GM12878 (cell line): ENCODE measurements at regions not wholly inside any gene's neighbourhood (a gene's known extent, or its start where the extent isn't known, plus 50 kb on each side); places are given as distances from the start of the nearest gene placed in this dataset.
"Not testable (repeated sequence)": the region's sequence is repeated elsewhere in the genome, so short reads cannot be mapped to it uniquely, and the experiment has no call there.

ENCODE experiments used
- BHLHE40 ChIP-seq, 2 experiments: fragments of 450-650 bp in 1 of 2; IDR thresholded peaks; 2 replicates each; pipeline ENCODE4 v1.6.1; 2011 to 2017; ENCODE audit warnings: low read depth in 2 of 2, borderline replicate concordance in 1 of 2, improper control_type of control experiment in 1 of 2, low read length in 1 of 2, mild to moderate bottlenecking in 1 of 2
- CTCF ChIP-seq, 3 experiments: IDR thresholded peaks in 2 of 3; conservative IDR thresholded peaks in 1 of 3; 2 replicates each; pipeline ENCODE4 v1.5.1; 2011; ENCODE audit warnings: low read depth in 3 of 3, low read length in 3 of 3, mild to moderate bottlenecking in 3 of 3, control low read depth in 2 of 3, moderate library complexity in 2 of 3, inconsistent platforms in 1 of 3, mixed read lengths in 1 of 3; ENCODE audit not compliant: control insufficient read depth in 2 of 3, insufficient read depth in 1 of 3; ENCODE audit errors: extremely low read depth in 1 of 3
- EP300 ChIP-seq, 2 experiments: fragments of 150-350 bp in 1 of 2; IDR thresholded peaks; 2 replicates each; pipeline ENCODE4 v1.6.1; 2011 to 2012; ENCODE audit warnings: low read depth in 2 of 2, low read length in 2 of 2, borderline replicate concordance in 1 of 2, improper control_type of control experiment in 1 of 2, inconsistent platforms in 1 of 2; ENCODE audit not compliant: control insufficient read depth in 1 of 2
- EZH2 ChIP-seq: IDR thresholded peaks from 2 replicates; pipeline ENCODE4 v1.6.1; 2012; ENCODE audit warnings: low read depth, mild to moderate bottlenecking, control low read depth, inconsistent platforms, low read length, borderline replicate concordance; ENCODE audit not compliant: control insufficient read depth
- GABPA ChIP-seq: IDR thresholded peaks from 2 replicates; pipeline ENCODE4 v1.6.1; 2014; ENCODE audit warnings: antibody characterized with exemption, low read depth, mild to moderate bottlenecking, inconsistent platforms
- MAX ChIP-seq: IDR thresholded peaks from 2 replicates; pipeline ENCODE4 v1.6.1; 2012; ENCODE audit warnings: low read depth, low read length, improper control_type of control experiment
- MXI1 ChIP-seq: fragments of 150-350 bp; IDR thresholded peaks from 2 replicates; pipeline ENCODE4 v1.6.1; 2011; ENCODE audit warnings: low read depth, mild to moderate bottlenecking, inconsistent platforms, low read length, improper control_type of control experiment
- NBN ChIP-seq: fragments of 450-650 bp; IDR thresholded peaks from 2 replicates; pipeline ENCODE4 v1.6.1; 2016
- NFYB ChIP-seq: IDR thresholded peaks from 2 replicates; pipeline ENCODE4 v1.6.1; 2011; ENCODE audit warnings: low read depth, mild to moderate bottlenecking, low read length, improper control_type of control experiment, moderate library complexity; ENCODE audit not compliant: insufficient read depth
- NR2F1 ChIP-seq: fragments of 450-650 bp; conservative IDR thresholded peaks from 2 replicates; pipeline ENCODE4 v1.6.1; 2017; ENCODE audit warnings: mild to moderate bottlenecking
- PRDM15 ChIP-seq: fragments of 450-650 bp; formaldehyde crosslinking; IDR thresholded peaks from 2 replicates; pipeline ENCODE4 v1.4.0; 2020; ENCODE audit warnings: mild to moderate bottlenecking, moderate library complexity
- SPI1 ChIP-seq: IDR thresholded peaks from 2 replicates; pipeline ENCODE4 v1.6.1; 2011; ENCODE audit warnings: low read depth, mild to moderate bottlenecking, low read length, moderate library complexity, borderline replicate concordance; ENCODE audit not compliant: insufficient read depth
- TAF1 ChIP-seq: IDR thresholded peaks from 2 replicates; pipeline ENCODE4 v1.6.1; 2011; ENCODE audit warnings: mild to moderate bottlenecking, low read depth, low read length, borderline replicate concordance
- TCF7 ChIP-seq: IDR thresholded peaks from 2 replicates; pipeline ENCODE4 v1.6.1; 2014; ENCODE audit warnings: antibody characterized with exemption, borderline replicate concordance

GRCh38 chr1:143792047-143792937, 179.5 kb downstream of the FAM72C start:
- TF ChIP-seq CTCF (IDR thresholded peaks at IDR 0.05 in 2 of 3, conservative IDR thresholded peaks at IDR 0.05 in 1 of 3; ENCODE audit: control insufficient read depth in 2 of 3, extremely low read depth in 1 of 3, insufficient read depth in 1 of 3, low read depth in 3 of 3, low read length in 3 of 3); MAX; GABPA; TCF7; NR2F1; MXI1; TAF1; NFYB; SPI1; EZH2; EP300 (IDR thresholded peaks at IDR 0.05; ENCODE audit: borderline replicate concordance in 1 of 2, control insufficient read depth in 1 of 2, low read depth in 2 of 2, low read length in 2 of 2); PRDM15 (CRISPR knock-in tag); NBN; BHLHE40 (IDR thresholded peaks at IDR 0.05; ENCODE audit: borderline replicate concordance in 1 of 2, low read depth in 2 of 2, low read length in 1 of 2): not testable (repeated sequence)
